ENCODE measurements at regions not wholly inside any gene's neighbourhood (a gene's known extent, or its start where the extent isn't known, plus 50 kb on each side); places are given as distances from the start of the nearest gene placed in this dataset.

DNA sequence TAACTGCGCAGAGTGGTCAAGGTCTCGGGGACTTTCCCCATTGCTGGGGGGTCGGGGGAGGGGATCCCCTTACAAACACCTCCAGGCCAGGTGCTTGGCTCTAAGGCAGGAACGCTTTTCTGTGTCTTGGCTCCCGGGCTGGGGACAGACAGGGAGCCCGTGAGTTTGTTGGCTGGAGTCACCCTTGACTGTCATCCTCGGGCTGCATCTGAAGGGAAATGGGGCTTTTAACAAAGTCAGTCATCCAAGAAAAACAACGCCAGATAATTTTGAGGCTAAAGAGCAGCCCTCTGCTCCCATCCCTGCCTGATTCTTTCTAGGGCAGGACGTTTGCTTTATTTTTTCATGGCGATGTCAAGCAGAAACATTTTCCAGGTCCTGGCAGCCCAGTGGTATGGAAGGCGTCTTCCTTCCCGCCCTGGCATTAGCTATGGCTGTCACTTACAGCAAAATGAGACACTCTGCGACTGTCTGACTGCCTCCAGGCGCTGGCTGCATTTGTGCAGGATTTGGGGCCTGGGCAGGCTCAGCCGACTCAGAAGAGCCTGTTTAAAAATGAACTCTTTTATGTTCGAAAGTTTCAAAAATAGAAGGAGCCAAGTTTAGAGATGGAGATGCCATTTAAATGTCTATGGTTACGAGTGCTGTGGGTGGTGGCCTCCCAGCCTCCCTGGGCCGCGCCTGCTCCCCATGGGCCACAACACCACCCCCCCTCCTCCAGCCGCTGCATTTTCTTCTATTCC, 54.7 kb upstream of the TNS3 start:
- no peak for DNase-seq (ENCODE audit: low spot score)

DNA sequence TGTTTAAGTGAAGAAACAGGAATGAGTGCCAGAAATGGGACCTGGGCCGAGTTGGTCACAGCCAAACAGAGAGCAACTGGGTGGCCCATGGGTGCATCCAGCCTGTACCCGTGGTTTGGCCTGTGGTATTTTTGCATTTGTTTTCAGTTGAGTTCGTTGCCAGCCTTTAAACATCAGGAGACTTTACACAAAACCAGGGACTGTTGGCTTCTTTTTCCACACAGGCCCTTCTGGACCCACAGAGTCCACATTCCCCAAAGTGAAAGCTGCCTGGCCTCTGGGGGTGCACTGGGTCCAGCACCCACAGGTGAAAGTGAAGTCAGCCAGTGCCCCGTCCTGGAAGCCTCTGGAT, 54.1 kb upstream of the TNS3 start:
- DNase-seq (ENCODE audit: low spot score), result no peak

DNA sequence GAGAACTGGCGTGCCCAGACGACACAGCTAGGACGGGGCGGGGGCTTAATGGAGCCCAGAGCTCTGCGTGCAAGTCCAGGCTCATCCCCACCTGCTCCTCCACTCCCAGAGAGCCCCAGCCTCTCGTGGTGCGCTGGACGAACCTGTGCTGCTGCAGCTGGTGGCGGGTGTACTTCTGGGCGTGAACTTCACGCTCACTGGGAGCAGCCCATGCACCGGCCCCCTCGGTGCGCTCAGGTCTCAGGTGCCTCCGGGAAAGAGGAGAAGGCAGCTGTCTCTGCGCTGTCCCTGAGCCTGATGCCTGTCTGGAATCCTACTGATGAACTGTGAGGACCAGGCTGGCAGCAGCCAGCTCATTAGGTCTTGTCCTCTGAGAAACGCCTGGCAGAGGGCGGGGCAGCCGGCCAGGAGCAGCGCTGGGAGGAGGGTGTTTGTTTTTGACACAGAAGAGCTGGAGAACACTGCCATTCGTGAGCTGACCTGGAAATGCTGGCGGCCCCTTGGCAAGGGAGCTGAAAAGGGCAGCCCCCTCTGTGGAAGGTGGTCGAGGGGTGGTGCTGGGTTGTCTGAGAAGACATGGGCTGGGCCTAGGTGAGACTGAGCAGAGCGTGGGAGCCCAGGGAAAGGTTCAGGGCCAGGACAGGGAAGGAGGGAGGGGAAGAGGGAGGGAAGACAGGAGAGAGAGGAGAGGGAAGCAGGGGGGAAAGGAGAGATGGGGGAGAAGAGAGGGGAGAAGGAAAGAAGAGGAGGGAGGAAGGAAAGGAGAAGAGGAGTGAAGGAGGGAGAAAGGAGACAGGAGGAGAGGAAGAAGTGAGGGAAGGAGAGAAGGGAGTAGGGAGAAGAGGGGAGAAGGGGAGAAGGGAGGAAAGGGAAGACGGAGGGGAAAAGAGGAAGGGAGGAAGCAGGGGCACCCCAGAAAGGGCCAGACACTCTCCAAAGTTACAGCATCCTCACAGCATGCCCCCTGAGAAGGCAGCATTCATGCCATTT, 53.5 kb upstream of the TNS3 start:
- no peak for DNase-seq (ENCODE audit: low spot score)

DNA sequence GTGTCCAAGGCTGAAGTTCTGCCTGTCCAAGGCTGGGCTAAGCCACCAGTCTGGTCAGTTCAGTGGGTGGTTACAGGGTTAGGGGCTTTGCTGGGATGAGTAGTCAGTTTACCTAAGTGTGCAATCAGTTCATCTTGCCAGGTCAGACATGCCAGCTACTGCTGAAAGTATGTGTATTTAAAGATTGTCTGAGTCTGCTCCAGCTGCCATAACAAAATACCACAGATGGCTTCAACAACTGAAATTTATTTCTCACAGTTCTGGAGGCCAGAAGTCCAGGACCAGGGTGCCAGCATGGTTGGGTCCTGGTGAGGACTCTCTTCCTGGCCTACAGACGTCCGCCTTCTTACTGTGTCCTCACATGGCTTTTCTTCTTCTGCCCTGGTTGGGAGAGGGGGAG, 52.4 kb upstream of the TNS3 start:
- DNase-seq (ENCODE audit: low spot score), result no peak

DNA sequence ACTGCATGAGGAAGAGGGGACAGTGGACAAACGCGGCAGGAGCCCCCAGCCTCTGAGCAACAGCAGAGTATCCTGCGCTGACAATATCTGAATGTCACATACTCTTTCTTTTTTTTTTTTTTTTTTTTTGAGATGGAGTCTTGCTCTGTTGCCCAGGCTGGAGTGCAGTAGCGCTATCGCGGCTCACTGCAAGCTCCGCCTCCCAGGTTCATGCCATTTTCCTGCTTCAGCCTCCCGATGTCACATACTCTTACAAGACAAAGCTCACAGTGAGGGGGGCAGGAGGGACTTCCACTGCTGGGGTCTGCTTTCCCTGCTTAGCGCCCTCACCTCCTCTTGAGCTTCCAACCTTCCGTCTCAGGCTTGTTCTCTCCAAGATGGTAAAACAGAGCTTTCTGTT, 51.2 kb upstream of the TNS3 start:
- DNase-seq (ENCODE audit: low spot score), result no peak
